ENCODE measurements at regions not wholly inside any gene's neighbourhood (a gene's known extent, or its start where the extent isn't known, plus 50 kb on each side); places are given as distances from the start of the nearest gene placed in this dataset.

- no peak for TF ChIP-seq CTCF (IDR thresholded peaks at IDR 0.05; ENCODE audit: insufficient read depth, low read length, poor library complexity, severe bottlenecking)
These were observed 188.2 kb downstream of the HS3ST3B1 start for GRCh38 chr17:14488958-14489550.

GRCh38 chr17:14487068-14487467, 186.2 kb downstream of the HS3ST3B1 start:
- Histone ChIP-seq H3K27me3 (replicated peaks; ENCODE audit: control insufficient read depth, insufficient read depth, low read length) (no peaks in the 10 kb centered on the region), H3K4me3 (replicated peaks; ENCODE audit: low read depth, low read length) (no peak overlapping the region), H3K36me3 (ENCODE audit: control insufficient read depth, insufficient read depth, low read length) (no peaks in the 10 kb centered on the region)
- TF ChIP-seq CTCF (IDR thresholded peaks at IDR 0.05; ENCODE audit: insufficient read depth, low read length, poor library complexity, severe bottlenecking): no peak
- no peak for DNase-seq (ENCODE audit: extremely low read depth, insufficient read length)

More at GRCh38 chr17:14488958-14489550, 188.2 kb downstream of the HS3ST3B1 start:
- no peak overlapping the region for H3K4me3 ChIP-seq (replicated peaks; ENCODE audit: low read depth, low read length)
- no peaks in the 10 kb centered on the region for H3K36me3 ChIP-seq (ENCODE audit: control insufficient read depth, insufficient read depth, low read length)
- no peaks in the 10 kb centered on the region for H3K27me3 ChIP-seq (replicated peaks; ENCODE audit: control insufficient read depth, insufficient read depth, low read length)
- DNase-seq (ENCODE audit: extremely low read depth, insufficient read length): no peak

- DNase-seq (ENCODE audit: extremely low read depth, insufficient read length): no peak
- TF ChIP-seq CTCF (IDR thresholded peaks at IDR 0.05; ENCODE audit: insufficient read depth, low read length, poor library complexity, severe bottlenecking): no peak
- H3K36me3 ChIP-seq (ENCODE audit: control insufficient read depth, insufficient read depth, low read length): no peaks in the 10 kb centered on the region
- no peak overlapping the region for H3K4me3 ChIP-seq (replicated peaks; ENCODE audit: low read depth, low read length)
- no peaks in the 10 kb centered on the region for H3K27me3 ChIP-seq (replicated peaks; ENCODE audit: control insufficient read depth, insufficient read depth, low read length)
These were observed 181.8 kb downstream of the HS3ST3B1 start for GRCh38 chr17:14482715-14483114.

- TF ChIP-seq CTCF (IDR thresholded peaks at IDR 0.05; ENCODE audit: insufficient read depth, low read length, poor library complexity, severe bottlenecking): no peak
- Histone ChIP-seq H3K36me3 (ENCODE audit: control insufficient read depth, insufficient read depth, low read length) (no peaks in the 10 kb centered on the region), H3K4me3 (replicated peaks; ENCODE audit: low read depth, low read length) (no peak overlapping the region), H3K27me3 (replicated peaks; ENCODE audit: control insufficient read depth, insufficient read depth, low read length) (no peaks in the 10 kb centered on the region)
- no peak for DNase-seq (ENCODE audit: extremely low read depth, insufficient read length)
These were observed 180.8 kb downstream of the HS3ST3B1 start for GRCh38 chr17:14481664-14482063.

GRCh38 chr17:14474591-14474990, 173.7 kb downstream of the HS3ST3B1 start:
- no peak for TF ChIP-seq CTCF (IDR thresholded peaks at IDR 0.05; ENCODE audit: insufficient read depth, low read length, poor library complexity, severe bottlenecking)
- H3K4me3 ChIP-seq (replicated peaks; ENCODE audit: low read depth, low read length): no peak overlapping the region
- DNase-seq (ENCODE audit: extremely low read depth, insufficient read length): no peak
- H3K36me3 ChIP-seq (ENCODE audit: control insufficient read depth, insufficient read depth, low read length): no peaks in the 10 kb centered on the region
- H3K27me3 ChIP-seq (replicated peaks; ENCODE audit: control insufficient read depth, insufficient read depth, low read length): no peaks in the 10 kb centered on the region

- H3K27me3 ChIP-seq (replicated peaks; ENCODE audit: control insufficient read depth, insufficient read depth, low read length): no peaks in the 10 kb centered on the region
- no peak for TF ChIP-seq CTCF (IDR thresholded peaks at IDR 0.05; ENCODE audit: insufficient read depth, low read length, poor library complexity, severe bottlenecking)
- no peaks in the 10 kb centered on the region for H3K36me3 ChIP-seq (ENCODE audit: control insufficient read depth, insufficient read depth, low read length)
- DNase-seq (ENCODE audit: extremely low read depth, insufficient read length): no peak
- no peak overlapping the region for H3K4me3 ChIP-seq (replicated peaks; ENCODE audit: low read depth, low read length)
These were observed 170.2 kb downstream of the HS3ST3B1 start for GRCh38 chr17:14471052-14471451.
